Embryonic facial prominence (tissue), 1 donor: ENCODE measurements at regions not wholly inside any gene's neighbourhood (a gene's known extent, or its start where the extent isn't known, plus 50 kb on each side); places are given as distances from the start of the nearest gene placed in this dataset.

Source experiments
- DNase-seq: peaks from one replicate; pipeline ENCODE4 v3.0.0-alpha.2; 2016; ENCODE audit errors: extremely low spot score

DNA sequence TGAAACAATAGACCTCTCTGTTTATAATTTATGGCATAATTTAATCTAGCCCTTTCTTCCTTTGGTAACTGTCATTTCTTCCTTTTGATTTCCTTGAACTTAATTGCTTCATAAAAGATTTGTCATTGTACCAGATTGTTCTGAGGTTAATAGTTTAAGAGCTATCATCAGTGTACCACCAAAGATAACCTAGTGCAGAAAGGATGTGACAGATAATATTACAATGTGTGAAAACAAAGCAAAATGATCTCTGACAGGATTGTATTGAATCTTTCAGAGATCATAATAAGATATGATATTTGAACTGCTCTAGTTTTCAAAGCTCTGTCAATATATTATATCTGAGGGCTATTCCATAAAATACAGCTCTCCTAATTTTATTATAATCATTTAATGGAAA is 132.1 kb upstream of the PTCHD4 start:
- DNase-seq: no peak

DNA sequence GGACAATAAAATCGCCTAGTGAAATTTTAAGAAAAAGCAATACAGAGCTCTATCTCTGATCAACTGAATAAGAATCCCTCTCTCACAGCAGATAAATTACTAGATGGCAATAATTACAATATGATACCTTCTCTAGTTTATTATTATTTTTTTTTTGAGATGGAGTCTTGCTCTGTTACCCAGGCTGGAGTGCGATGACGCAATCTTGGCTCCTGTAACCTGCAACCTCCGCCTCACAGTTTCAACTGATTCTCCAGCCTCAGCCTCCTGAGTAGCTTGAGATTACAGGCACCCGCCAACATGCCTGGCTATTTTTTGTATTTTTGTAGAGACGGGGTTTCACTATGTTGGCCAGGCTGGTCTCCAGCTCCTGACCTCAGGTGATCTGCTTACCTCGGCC is 129.3 kb upstream of the PTCHD4 start:
- no peak for DNase-seq

DNA sequence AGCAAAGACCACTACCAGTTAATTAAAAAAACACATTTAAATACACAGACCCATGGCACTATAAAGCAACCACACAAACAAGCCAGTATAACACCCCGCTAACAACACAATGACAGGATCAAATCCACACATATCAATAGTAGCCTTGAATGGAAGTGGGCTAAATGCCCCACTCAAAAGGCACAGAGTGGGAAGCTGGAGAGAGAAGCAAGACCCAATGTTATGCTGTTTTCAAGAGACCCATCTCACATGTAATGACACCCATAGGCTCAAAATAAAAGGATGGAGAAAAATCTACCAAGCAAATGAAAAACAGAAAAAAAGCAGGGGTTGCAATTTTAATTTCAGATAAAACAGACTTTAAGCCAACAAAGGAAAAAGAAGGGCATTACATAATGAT is 125.4 kb upstream of the PTCHD4 start:
- DNase-seq: no peak

DNA sequence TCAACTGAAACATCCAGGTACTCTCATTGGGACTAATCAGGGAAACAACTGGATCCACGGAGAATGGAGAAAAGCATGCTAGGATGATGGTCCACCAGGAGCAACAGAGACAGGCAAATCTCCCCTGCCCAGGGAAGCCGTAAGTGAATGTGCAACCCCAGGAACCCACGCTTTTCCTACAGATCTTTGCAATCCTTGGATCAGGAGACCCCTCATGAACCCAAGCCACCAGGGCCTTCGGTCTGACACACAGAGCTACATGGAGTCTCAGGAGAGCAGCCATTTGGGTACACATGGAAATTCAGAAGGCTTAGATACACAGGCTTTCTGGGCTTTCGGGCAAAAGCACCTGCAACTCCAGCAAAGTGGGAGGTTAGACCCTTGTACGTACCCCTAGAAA is 122.1 kb upstream of the PTCHD4 start:
- DNase-seq: no peak

DNA sequence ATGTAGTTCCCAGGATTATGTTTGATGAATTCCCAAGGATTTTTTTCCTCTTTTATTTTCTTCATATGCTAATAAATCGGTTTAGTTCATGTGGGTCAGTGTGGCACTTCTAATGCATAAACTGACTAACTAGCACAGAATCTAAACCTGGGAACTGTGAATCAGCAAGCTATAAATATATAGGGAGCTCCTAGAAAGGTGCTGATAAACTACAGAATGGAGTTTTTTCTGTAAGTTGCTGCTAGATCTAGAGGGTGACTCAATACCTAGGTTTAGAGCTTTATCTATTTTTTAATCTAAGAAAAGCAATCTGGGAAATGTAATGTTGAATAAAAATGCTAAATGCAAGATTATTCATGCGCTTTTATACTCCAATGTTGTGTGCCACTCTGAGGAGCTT is 118.8 kb upstream of the PTCHD4 start:
- no peak for DNase-seq

GRCh38 chr6:48222241-48222640 is 111.2 kb upstream of the PTCHD4 start:
- no peak for DNase-seq

GRCh38 chr6:48213076-48213788 is 102.2 kb upstream of the PTCHD4 start:
- DNase-seq: no peak

DNA sequence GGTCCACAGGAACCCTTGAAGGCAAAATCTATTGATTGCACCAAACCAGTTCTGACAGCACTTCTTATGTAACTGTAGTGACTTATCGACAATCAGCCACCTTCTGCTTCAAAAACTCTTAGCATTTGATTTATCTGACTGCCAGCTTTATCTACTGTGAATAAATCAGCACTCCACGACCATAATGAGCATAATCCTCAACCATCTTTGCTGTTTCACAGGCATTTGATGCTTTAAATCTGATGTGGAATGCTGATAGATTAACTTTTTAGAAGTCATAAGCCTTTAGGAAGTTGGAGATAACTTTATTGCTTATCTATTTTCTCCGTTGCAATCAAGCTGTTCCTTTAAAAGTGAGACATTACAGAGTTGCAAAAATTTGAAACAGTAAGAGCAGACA is 101.5 kb upstream of the PTCHD4 start:
- DNase-seq: no peak

GRCh38 chr6:48206091-48206490 is 95.1 kb upstream of the PTCHD4 start:
- no peak for DNase-seq

DNA sequence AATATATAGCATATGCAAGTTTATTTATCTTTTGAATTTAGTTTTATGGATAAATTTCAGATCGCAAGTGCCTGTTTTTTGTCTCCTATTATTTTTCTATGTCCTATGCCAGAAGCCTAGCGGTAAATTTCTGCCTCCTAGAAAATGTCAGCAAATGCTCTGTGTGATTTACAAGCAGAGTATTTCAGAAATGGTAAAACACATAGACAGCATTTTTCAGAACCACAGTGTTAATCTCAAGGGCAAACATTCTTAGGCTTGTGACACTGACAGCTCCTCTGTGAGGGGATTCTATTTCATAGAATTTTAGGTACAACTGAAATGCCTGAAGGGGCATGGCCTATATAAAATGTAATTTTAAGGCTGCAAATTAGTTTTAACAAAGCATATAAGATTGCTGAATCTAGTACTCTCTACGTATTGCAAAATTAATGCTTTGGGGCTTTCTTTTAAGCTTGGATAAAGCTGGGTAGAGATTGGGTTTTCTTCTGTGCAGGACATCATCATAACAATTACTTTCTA is 89.9 kb upstream of the PTCHD4 start:
- DNase-seq: no peak

GRCh38 chr6:48199499-48199898 is 88.5 kb upstream of the PTCHD4 start:
- no peak for DNase-seq

GRCh38 chr6:48197941-48198340 is 86.9 kb upstream of the PTCHD4 start:
- no peak for DNase-seq

- DNase-seq: no peak
Measured at GRCh38 chr6:48194596-48195295, 83.7 kb upstream of the PTCHD4 start.

- no peak for DNase-seq
Measured at GRCh38 chr6:48188158-48188557, 77.2 kb upstream of the PTCHD4 start.

DNA sequence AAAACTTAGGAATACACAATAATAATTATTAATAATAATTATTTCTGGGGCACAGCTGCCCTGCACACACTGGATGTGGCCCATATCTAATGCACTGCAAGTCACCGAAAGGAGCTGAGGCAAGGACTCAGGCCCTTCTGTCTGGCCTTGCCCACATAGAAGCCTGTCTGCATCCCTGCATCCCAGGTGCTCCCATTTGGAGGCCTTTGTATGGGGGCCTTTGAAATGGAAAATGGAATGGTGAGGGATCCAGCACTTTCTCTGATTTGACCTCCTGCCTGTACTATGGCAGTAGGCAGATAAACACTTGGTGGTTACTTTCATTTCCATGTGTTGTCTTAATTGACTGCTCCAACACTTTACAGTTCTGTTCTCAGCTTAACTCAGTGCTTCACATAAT is 75.7 kb upstream of the PTCHD4 start:
- DNase-seq: no peak

DNA sequence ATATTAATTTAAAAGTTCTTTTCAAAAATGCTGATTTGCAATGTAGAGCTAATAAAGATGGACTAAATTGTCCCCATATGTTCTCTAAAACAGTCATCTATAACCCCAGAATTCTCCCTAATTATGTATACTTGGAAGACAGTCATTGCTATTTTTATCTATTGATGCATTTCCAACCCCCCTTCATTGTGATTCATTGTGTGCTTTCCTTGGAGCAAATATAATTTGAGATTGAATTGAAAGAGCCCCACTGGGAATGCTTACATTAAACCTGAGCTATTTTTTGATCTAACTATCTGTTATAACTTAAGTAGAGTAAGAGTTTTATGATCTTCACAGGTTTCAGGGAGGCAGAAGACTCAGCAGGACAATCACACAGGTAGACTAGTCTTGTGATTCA is 73.7 kb upstream of the PTCHD4 start:
- DNase-seq: no peak

DNA sequence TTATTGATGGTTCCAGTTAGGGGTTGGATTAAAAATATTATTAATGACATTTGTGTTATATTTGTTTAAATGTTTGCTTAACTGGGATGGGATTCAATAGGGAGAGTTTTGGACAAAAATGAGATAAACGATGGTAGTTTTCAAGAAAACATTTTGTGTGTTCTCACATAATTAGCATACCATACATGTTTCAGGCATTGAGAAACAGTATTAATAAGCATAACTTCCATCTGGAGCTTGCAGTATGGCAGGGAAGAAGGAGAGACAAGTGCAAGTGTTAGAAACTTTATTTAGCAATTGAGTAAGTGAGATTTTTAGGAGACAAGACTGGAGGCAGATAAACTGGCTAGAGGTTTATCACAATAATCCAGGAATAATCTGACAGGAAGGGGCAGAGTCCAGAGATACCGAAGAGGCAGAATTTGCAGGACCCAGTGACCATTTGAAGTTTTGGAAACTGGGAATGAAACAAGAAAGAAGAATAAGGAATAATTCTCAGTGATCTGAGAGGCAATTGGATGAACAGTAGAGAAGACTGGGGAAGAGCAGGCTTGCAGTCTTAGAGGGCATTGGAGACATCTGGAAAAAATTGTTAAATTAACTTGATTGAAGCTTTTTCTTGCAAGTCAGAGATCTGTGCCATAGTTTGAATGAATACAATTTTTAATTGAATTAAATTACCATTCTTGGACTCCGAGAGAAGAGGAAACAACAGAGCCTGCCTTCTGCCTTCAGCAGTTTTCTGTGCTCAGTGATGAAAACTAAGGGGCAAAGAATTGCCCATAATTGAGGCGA is 73.0 kb upstream of the PTCHD4 start:
- DNase-seq: no peak

GRCh38 chr6:48183178-48183577 is 72.2 kb upstream of the PTCHD4 start:
- no peak for DNase-seq

DNA sequence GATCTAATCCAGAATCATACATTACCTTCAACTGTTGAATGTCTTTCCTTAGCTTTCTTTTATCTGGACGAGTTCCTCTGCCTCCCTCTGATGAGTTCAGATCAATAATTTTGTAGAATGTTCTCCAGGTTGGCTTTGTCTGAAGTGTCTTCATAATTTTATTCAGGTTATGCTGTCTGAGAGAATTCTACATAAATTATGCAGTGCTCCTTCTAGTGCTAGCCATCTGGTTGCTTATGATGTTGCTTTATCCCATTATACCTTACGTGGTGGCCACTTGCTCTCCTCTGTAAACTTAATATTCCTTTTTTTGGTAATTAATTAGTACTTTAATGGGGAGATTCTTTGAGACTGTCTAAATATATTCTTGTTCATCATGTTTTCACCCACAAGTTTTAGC is 67.7 kb upstream of the PTCHD4 start:
- DNase-seq: no peak

GRCh38 chr6:48177786-48178185 is 66.8 kb upstream of the PTCHD4 start:
- DNase-seq: no peak

DNA sequence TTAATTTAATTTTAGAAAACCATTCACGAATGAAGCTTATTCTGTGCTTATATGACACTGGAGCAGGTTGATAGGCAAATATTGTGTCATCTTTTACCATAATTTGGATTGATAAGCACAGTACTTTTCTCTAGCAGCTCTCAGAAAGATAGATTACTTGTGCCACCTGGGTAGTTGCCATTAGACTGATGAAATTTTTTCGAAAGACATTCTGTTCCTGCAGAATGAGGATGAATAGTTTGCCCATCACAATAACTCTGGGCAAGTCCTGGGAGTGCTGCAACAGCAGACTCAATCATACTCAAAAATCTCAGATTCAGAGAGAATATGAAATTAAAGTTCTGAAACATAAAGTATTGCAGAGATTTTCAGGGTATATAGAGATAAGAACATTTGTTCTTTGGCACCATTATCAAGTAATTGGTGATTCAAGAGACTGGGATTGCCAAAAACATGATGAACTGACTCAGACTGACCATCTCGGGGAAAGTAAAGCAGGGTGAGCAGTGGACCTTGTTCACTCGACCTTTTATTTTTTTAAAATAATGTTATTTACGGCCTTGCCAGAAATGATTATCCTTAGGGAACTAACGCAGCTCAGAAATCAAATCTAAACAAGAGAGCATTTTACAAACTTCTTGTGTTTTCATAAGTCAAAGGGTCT is 65.8 kb upstream of the PTCHD4 start:
- no peak for DNase-seq

- no peak for DNase-seq
Measured at GRCh38 chr6:48169635-48170034, 58.6 kb upstream of the PTCHD4 start.
